OCI-LY3 (cell line): ENCODE measurements at regions not wholly inside any gene's neighbourhood (a gene's known extent, or its start where the extent isn't known, plus 50 kb on each side); places are given as distances from the start of the nearest gene placed in this dataset.

Experiments
- H2AFZ ChIP-seq: fragments of 200-600, 300-600 bp; shearing (Covaris generic); 2 replicates; pipeline ENCODE4 v1.6.0; 2014; ENCODE audit warnings: antibody characterized with exemption, low read depth, low read length
- H3K27ac ChIP-seq: fragments of 200-600, 300-600 bp; sonication (generic); 2 replicates; pipeline ENCODE4 v1.5.1; 2014; ENCODE audit warnings: mild to moderate bottlenecking, low read length, moderate library complexity, mixed read lengths
- H3K27me3 ChIP-seq: fragments of 200-600, 300-600 bp; sonication (generic); 2 replicates; pipeline ENCODE4 v1.6.1; 2014; ENCODE audit warnings: low read depth, low read length, mixed read lengths
- H3K36me3 ChIP-seq: fragments of 200-600, 300-600 bp; sonication (generic); replicated peaks from 2 replicates; pipeline ENCODE3; 2014; ENCODE audit warnings: low read depth, low read length, mixed read lengths
- H3K4me1 ChIP-seq: fragments of 300-600, 200-600 bp; sonication (generic); 2 replicates; pipeline ENCODE4 v1.6.1; 2014; ENCODE audit warnings: low read length, mixed read lengths
- H3K4me2 ChIP-seq: fragments of 200-600, 300-600 bp; sonication (generic); 2 replicates; pipeline ENCODE4 v1.6.1; 2014; ENCODE audit warnings: low read length, mixed read lengths
- H3K4me3 ChIP-seq: fragments of 300-600, 200-600 bp; sonication (generic); 2 replicates; pipeline ENCODE4 v1.5.1; 2014; ENCODE audit warnings: antibody characterized with exemption, mild to moderate bottlenecking, low read length, moderate library complexity
- H3K79me2 ChIP-seq: fragments of 300-600, 200-600 bp; shearing (Covaris generic); 2 replicates; pipeline ENCODE4 v1.6.1; 2014; ENCODE audit warnings: mild to moderate bottlenecking, low read length, mixed read lengths
- H3K9ac ChIP-seq: fragments of 300-600, 200-600 bp; shearing (Covaris generic); 2 replicates; pipeline ENCODE4 v1.6.0; 2014; ENCODE audit warnings: mild to moderate bottlenecking, low read length, moderate library complexity
- H3K9me3 ChIP-seq: fragments of 200-600, 300-600 bp; shearing (Covaris generic); 2 replicates; pipeline ENCODE4 v1.6.1; 2014; ENCODE audit warnings: low read length, mixed read lengths; ENCODE audit not compliant: insufficient read depth
- H4K20me1 ChIP-seq: fragments of 200-600, 300-600 bp; sonication (generic); 2 replicates; pipeline ENCODE4 v1.6.1; 2016; ENCODE audit warnings: low read length, mixed read lengths; ENCODE audit not compliant: insufficient read depth
- EZH2phosphoT487 ChIP-seq: fragments of 200-600 bp; shearing (Covaris generic); IDR thresholded peaks from 2 replicates; pipeline ENCODE4 v1.6.1; 2018; ENCODE audit warnings: antibody characterized with exemption, mixed run types, low read depth
- TF ChIP-seq, protein P1 (sequence below): fragments of 200-600, 300-600 bp; sonication (generic); IDR thresholded peaks from 2 replicates; pipeline ENCODE4 v1.5.1; 2014; ENCODE audit warnings: antibody characterized with exemption, low read length, low read depth

DNA sequence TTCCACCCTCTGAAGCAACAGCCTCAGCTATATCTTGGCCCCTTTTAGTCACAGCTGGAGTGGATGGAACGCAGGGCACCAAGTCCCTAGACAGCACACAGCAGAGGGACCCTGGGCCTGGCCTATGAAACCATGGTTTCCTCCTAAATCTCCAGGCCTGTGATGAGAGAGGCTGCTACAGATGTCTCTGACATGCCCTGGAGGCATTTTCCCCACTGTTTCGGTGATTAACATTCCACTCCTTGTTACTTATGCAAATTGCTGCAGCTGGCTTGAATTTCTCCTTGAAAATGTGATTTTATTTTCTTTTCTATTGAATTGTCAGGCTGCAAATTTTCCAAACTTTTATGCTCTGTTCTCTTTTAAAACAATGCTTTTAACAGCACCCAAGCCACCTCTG is 384.8 kb downstream of the PRR16 start:
- Histone ChIP-seq H3K27me3 (no peaks in the 10 kb centered on the region), H3K36me3 (no peaks in the 10 kb centered on the region), H4K20me1 (no peaks in the 10 kb centered on the region), H3K79me2 (no peaks in the 10 kb centered on the region), H3K27ac (no peak overlapping the region), H3K4me2 (no peak overlapping the region), H3K4me3 (no peak overlapping the region), H2AFZ (no peak overlapping the region), H3K9me3 (no peaks in the 10 kb centered on the region), H3K4me1 (no peaks in the 10 kb centered on the region), H3K9ac (no peak overlapping the region)
- TF ChIP-seq, protein P1, sequence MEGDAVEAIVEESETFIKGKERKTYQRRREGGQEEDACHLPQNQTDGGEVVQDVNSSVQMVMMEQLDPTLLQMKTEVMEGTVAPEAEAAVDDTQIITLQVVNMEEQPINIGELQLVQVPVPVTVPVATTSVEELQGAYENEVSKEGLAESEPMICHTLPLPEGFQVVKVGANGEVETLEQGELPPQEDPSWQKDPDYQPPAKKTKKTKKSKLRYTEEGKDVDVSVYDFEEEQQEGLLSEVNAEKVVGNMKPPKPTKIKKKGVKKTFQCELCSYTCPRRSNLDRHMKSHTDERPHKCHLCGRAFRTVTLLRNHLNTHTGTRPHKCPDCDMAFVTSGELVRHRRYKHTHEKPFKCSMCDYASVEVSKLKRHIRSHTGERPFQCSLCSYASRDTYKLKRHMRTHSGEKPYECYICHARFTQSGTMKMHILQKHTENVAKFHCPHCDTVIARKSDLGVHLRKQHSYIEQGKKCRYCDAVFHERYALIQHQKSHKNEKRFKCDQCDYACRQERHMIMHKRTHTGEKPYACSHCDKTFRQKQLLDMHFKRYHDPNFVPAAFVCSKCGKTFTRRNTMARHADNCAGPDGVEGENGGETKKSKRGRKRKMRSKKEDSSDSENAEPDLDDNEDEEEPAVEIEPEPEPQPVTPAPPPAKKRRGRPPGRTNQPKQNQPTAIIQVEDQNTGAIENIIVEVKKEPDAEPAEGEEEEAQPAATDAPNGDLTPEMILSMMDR = no peak
- no peak for TF ChIP-seq EZH2phosphoT487

DNA sequence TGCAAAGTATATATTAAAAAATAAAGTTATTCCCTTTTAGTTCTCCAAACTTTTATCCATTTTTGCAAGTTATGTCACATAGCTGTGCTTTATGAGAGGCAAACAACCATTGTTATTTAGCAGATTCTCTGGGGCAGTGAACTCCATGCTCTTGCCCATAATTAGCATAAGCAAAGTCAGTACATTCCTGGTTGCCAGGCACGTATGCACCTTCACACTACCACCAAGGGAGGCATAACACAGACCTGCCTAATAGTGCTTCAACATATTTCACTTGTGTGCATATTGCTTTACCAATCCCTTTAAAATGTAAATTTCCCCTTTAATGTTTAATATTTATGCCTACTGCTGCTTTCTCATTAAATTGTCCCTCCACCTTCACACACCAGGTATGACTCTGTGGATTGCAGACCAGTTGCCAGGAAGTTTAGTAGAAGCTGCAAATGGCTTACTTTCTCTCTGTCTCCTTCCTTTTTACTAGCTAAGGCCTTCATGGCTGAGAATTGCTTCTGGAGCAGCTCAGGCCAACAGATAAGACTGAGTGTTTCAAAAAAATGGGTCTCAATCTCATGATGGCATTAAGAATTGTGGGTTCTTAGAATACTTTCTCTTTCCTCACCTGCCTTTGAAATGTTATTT is 388.2 kb downstream of the PRR16 start:
- Histone ChIP-seq H2AFZ (no peak overlapping the region), H3K27ac (no peak overlapping the region), H3K36me3 (no peaks in the 10 kb centered on the region), H3K4me3 (no peak overlapping the region), H3K79me2 (no peaks in the 10 kb centered on the region), H3K27me3 (no peaks in the 10 kb centered on the region), H3K4me2 (no peak overlapping the region), H4K20me1 (no peaks in the 10 kb centered on the region), H3K4me1 (no peaks in the 10 kb centered on the region), H3K9ac (no peak overlapping the region), H3K9me3 (no peaks in the 10 kb centered on the region)
- TF ChIP-seq, protein P1 = no peak
- no peak for TF ChIP-seq EZH2phosphoT487

DNA sequence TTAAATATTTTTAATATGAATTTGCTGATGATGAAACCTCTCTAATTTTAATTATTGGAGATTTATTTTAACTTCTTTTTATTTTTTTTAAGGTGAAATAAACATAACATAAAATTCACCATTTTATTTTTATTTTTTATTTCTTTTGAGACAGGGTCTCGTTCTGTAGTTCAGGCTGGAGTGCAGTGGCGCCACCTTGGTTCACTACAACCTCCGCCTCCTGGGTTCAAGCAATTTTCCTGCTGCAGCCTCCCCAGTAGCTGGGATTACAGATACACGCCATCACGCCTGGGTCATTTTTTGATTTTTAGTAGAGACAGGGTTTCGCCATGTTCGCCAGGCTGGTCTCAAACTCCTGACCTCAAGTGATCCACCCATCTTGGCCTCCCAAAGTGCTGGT is 402.9 kb downstream of the PRR16 start:
- Histone ChIP-seq H3K9me3 (no peaks in the 10 kb centered on the region), H3K27me3 (no peaks in the 10 kb centered on the region), H3K4me2 (no peak overlapping the region), H2AFZ (no peak overlapping the region), H3K79me2 (no peaks in the 10 kb centered on the region), H3K27ac (no peak overlapping the region), H3K9ac (no peak overlapping the region), H3K4me3 (no peak overlapping the region), H3K4me1 (no peaks in the 10 kb centered on the region), H3K36me3 (no peaks in the 10 kb centered on the region), H4K20me1 (no peaks in the 10 kb centered on the region)
- TF ChIP-seq EZH2phosphoT487 = no peak
- TF ChIP-seq, protein P1 = no peak

DNA sequence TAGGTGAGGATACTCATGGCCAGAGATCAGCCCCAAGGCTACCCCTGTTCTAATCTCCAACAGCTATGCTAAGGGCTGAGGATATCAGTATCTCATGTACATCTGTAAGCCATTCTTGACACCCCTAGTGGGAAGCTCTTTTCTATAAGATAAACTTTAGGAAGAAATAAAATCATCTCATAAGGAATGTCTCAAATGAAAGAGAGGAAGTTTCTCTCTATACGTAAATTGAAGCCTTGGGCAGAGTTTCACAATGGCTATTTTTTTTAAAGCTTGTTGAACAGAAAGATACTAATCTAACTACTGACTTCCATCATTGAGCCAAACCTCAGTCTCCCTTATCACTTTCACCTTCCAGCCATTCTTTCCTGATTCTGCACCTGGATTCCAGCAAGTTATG is 405.7 kb downstream of the PRR16 start:
- H3K27me3 ChIP-seq = no peaks in the 10 kb centered on the region
- H3K4me2 ChIP-seq = no peak overlapping the region
- no peak for TF ChIP-seq EZH2phosphoT487
- TF ChIP-seq, protein P1 = no peak
- H3K9me3 ChIP-seq = no peaks in the 10 kb centered on the region
- H3K9ac ChIP-seq = no peak overlapping the region
- H3K4me3 ChIP-seq = no peak overlapping the region
- H4K20me1 ChIP-seq = no peaks in the 10 kb centered on the region
- H3K4me1 ChIP-seq = no peaks in the 10 kb centered on the region
- no peak overlapping the region for H2AFZ ChIP-seq
- no peaks in the 10 kb centered on the region for H3K36me3 ChIP-seq
- H3K79me2 ChIP-seq = no peaks in the 10 kb centered on the region
- H3K27ac ChIP-seq = no peak overlapping the region
